ENCODE measurements at regions not wholly inside any gene's neighbourhood (a gene's known extent, or its start where the extent isn't known, plus 50 kb on each side); places are given as distances from the start of the nearest gene placed in this dataset.

DNA sequence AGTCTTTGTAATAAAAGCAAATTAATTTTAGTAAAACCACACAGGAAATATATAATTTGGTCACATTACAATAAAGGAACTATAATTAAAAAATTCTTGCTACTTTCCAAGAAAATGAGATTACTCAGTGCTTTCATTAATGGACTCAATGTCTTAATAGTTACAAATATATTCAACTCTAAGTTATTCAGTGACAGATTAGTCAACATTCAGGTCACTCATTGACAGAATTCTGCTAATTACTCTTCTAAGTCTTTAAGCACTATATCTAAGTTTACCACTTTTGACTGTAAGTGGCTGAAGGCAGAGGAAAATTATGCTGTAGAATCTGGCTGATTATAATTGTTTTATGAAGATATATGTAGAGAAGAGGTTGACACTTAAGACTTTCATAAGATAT lies 1365.0 kb downstream of the EFNB2 start:
- Mint-ChIP-seq H3K36me3 (ENCODE audit: low read depth) (no peaks in the 10 kb centered on the region), H3K27me3 (ENCODE audit: insufficient read depth, low read depth, poor library complexity) (no peaks in the 10 kb centered on the region), H3K4me1 (no peaks in the 10 kb centered on the region), H3K4me3 (no peak overlapping the region), H3K27ac (no peak overlapping the region), H3K9me3 (no peaks in the 10 kb centered on the region)
- Histone ChIP-seq H3K4me2 (no peak overlapping the region), H3K79me2 (replicated peaks; ENCODE audit: insufficient read depth) (no peaks in the 10 kb centered on the region), H3K4me3 (no peak overlapping the region), H3K27me3 (ENCODE audit: insufficient read depth) (no peaks in the 10 kb centered on the region), H2AFZ (no peak overlapping the region), H3K9me2 (ENCODE audit: insufficient read depth) (no peaks in the 10 kb centered on the region), H3K36me3 (ENCODE audit: insufficient read depth) (no peaks in the 10 kb centered on the region), H4K20me1 (replicated peaks; ENCODE audit: insufficient read depth) (no peaks in the 10 kb centered on the region), H3F3A (replicated peaks; ENCODE audit: low read depth) (no peaks in the 10 kb centered on the region), H3K4me1 (ENCODE audit: insufficient read depth) (no peaks in the 10 kb centered on the region), H3K27ac (ENCODE audit: low read depth) (no peak overlapping the region)
- DNase-seq (ENCODE audit: low spot score) (no peak), ATAC-seq (no peak)
- TF ChIP-seq EZH2phosphoT487 (IDR thresholded peaks at IDR 0.05; ENCODE audit: unreplicated experiment) (no peak), POLR2AphosphoS5 (IDR thresholded peaks at IDR 0.05; ENCODE audit: low read depth) (no peak), JUNB (IDR thresholded peaks at IDR 0.05; ENCODE audit: unreplicated experiment) (no peak), EZH2 (IDR thresholded peaks at IDR 0.05; ENCODE audit: low read depth, unreplicated experiment) (no peak), STAT1 (IDR thresholded peaks at IDR 0.05; ENCODE audit: unreplicated experiment) (no peak), ZNF331 (CRISPR knock-in tag; IDR thresholded peaks at IDR 0.05; ENCODE audit: low read depth) (no peak), CREB1 (CRISPR knock-in tag; IDR thresholded peaks at IDR 0.05; ENCODE audit: low read depth) (no peak), ZNF114 (CRISPR knock-in tag; IDR thresholded peaks at IDR 0.05) (no peak)
- TF ChIP-seq, protein P1, sequence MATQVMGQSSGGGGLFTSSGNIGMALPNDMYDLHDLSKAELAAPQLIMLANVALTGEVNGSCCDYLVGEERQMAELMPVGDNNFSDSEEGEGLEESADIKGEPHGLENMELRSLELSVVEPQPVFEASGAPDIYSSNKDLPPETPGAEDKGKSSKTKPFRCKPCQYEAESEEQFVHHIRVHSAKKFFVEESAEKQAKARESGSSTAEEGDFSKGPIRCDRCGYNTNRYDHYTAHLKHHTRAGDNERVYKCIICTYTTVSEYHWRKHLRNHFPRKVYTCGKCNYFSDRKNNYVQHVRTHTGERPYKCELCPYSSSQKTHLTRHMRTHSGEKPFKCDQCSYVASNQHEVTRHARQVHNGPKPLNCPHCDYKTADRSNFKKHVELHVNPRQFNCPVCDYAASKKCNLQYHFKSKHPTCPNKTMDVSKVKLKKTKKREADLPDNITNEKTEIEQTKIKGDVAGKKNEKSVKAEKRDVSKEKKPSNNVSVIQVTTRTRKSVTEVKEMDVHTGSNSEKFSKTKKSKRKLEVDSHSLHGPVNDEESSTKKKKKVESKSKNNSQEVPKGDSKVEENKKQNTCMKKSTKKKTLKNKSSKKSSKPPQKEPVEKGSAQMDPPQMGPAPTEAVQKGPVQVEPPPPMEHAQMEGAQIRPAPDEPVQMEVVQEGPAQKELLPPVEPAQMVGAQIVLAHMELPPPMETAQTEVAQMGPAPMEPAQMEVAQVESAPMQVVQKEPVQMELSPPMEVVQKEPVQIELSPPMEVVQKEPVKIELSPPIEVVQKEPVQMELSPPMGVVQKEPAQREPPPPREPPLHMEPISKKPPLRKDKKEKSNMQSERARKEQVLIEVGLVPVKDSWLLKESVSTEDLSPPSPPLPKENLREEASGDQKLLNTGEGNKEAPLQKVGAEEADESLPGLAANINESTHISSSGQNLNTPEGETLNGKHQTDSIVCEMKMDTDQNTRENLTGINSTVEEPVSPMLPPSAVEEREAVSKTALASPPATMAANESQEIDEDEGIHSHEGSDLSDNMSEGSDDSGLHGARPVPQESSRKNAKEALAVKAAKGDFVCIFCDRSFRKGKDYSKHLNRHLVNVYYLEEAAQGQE (IDR thresholded peaks at IDR 0.05; ENCODE audit: unreplicated experiment): no peak
- TF ChIP-seq, protein P2, sequence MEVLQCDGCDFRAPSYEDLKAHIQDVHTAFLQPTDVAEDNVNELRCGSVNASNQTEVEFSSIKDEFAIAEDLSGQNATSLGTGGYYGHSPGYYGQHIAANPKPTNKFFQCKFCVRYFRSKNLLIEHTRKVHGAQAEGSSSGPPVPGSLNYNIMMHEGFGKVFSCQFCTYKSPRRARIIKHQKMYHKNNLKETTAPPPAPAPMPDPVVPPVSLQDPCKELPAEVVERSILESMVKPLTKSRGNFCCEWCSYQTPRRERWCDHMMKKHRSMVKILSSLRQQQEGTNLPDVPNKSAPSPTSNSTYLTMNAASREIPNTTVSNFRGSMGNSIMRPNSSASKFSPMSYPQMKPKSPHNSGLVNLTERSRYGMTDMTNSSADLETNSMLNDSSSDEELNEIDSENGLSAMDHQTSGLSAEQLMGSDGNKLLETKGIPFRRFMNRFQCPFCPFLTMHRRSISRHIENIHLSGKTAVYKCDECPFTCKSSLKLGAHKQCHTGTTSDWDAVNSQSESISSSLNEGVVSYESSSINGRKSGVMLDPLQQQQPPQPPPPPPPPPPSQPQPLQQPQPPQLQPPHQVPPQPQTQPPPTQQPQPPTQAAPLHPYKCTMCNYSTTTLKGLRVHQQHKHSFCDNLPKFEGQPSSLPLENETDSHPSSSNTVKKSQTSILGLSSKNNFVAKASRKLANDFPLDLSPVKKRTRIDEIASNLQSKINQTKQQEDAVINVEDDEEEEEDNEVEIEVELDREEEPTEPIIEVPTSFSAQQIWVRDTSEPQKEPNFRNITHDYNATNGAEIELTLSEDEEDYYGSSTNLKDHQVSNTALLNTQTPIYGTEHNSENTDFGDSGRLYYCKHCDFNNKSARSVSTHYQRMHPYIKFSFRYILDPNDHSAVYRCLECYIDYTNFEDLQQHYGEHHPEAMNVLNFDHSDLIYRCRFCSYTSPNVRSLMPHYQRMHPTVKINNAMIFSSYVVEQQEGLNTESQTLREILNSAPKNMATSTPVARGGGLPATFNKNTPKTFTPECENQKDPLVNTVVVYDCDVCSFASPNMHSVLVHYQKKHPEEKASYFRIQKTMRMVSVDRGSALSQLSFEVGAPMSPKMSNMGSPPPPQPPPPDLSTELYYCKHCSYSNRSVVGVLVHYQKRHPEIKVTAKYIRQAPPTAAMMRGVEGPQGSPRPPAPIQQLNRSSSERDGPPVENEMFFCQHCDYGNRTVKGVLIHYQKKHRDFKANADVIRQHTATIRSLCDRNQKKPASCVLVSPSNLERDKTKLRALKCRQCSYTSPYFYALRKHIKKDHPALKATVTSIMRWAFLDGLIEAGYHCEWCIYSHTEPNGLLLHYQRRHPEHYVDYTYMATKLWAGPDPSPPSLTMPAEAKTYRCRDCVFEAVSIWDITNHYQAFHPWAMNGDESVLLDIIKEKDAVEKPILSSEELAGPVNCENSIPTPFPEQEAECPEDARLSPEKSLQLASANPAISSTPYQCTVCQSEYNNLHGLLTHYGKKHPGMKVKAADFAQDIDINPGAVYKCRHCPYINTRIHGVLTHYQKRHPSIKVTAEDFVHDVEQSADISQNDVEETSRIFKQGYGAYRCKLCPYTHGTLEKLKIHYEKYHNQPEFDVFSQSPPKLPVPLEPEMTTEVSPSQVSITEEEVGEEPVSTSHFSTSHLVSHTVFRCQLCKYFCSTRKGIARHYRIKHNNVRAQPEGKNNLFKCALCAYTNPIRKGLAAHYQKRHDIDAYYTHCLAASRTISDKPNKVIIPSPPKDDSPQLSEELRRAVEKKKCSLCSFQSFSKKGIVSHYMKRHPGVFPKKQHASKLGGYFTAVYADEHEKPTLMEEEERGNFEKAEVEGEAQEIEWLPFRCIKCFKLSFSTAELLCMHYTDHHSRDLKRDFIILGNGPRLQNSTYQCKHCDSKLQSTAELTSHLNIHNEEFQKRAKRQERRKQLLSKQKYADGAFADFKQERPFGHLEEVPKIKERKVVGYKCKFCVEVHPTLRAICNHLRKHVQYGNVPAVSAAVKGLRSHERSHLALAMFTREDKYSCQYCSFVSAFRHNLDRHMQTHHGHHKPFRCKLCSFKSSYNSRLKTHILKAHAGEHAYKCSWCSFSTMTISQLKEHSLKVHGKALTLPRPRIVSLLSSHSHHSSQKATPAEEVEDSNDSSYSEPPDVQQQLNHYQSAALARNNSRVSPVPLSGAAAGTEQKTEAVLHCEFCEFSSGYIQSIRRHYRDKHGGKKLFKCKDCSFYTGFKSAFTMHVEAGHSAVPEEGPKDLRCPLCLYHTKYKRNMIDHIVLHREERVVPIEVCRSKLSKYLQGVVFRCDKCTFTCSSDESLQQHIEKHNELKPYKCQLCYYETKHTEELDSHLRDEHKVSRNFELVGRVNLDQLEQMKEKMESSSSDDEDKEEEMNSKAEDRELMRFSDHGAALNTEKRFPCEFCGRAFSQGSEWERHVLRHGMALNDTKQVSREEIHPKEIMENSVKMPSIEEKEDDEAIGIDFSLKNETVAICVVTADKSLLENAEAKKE (CRISPR knock-in tag; IDR thresholded peaks at IDR 0.05): no peak

Measured in GM23338 (cell line).